ENCODE measurements at regions not wholly inside any gene's neighbourhood (a gene's known extent, or its start where the extent isn't known, plus 50 kb on each side); places are given as distances from the start of the nearest gene placed in this dataset.

DNA sequence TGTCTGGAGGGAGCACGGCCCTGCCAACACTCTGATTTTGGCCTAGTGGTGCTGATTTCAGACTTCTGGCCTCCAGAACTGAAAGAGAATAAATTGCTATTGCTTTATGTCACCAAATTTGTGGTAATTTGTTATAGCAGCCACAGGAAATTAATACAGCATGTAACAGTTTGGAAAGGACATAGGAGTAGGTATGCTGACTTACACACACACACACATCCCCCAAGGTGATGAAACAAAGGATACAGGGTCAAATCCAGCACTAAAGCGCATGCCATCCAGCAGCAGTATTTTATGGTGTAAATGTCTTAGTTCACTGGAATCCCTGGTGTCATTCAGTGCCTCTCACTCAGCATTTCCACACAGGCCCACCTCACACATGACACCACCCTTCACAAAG, 72.2 kb upstream of the MAN1A2 start:
- Histone ChIP-seq H3K4me1 (no peaks in the 10 kb centered on the region), H3K4me3 (no peak overlapping the region), H3K27me3 (no peaks in the 10 kb centered on the region), H3K27ac (no peak overlapping the region), H3K36me3 (no peaks in the 10 kb centered on the region), H3K9me3 (no peaks in the 10 kb centered on the region)
- WGBS: 70% methylated on average over 2 of the region's 2 CpGs
- TF ChIP-seq POLR2AphosphoS5 (IDR thresholded peaks at IDR 0.05) (no peak), POLR2A (IDR thresholded peaks at IDR 0.05) (no peak), EP300 (IDR thresholded peaks at IDR 0.05) (no peak)
- TF ChIP-seq, protein P1, sequence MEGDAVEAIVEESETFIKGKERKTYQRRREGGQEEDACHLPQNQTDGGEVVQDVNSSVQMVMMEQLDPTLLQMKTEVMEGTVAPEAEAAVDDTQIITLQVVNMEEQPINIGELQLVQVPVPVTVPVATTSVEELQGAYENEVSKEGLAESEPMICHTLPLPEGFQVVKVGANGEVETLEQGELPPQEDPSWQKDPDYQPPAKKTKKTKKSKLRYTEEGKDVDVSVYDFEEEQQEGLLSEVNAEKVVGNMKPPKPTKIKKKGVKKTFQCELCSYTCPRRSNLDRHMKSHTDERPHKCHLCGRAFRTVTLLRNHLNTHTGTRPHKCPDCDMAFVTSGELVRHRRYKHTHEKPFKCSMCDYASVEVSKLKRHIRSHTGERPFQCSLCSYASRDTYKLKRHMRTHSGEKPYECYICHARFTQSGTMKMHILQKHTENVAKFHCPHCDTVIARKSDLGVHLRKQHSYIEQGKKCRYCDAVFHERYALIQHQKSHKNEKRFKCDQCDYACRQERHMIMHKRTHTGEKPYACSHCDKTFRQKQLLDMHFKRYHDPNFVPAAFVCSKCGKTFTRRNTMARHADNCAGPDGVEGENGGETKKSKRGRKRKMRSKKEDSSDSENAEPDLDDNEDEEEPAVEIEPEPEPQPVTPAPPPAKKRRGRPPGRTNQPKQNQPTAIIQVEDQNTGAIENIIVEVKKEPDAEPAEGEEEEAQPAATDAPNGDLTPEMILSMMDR (IDR thresholded peaks at IDR 0.05): no peak
- DNase-seq (ENCODE audit: low spot score in 2 of 2): no peak

- no peaks in the 10 kb centered on the region for H3K36me3 ChIP-seq
- TF ChIP-seq POLR2A (IDR thresholded peaks at IDR 0.05) (no peak), POLR2AphosphoS5 (IDR thresholded peaks at IDR 0.05) (no peak), EP300 (IDR thresholded peaks at IDR 0.05) (no peak)
- TF ChIP-seq, protein P1 (IDR thresholded peaks at IDR 0.05): no peak
- no peak for DNase-seq (ENCODE audit: low spot score in 2 of 2)
- H3K27ac ChIP-seq: no peak overlapping the region
- no peaks in the 10 kb centered on the region for H3K9me3 ChIP-seq
- H3K27me3 ChIP-seq: no peaks in the 10 kb centered on the region
- no peaks in the 10 kb centered on the region for H3K4me1 ChIP-seq
- no peak overlapping the region for H3K4me3 ChIP-seq
Observed at GRCh38 chr1:117290890-117291289, 76.4 kb upstream of the MAN1A2 start.

- Histone ChIP-seq H3K36me3 (no peaks in the 10 kb centered on the region), H3K4me1 (no peaks in the 10 kb centered on the region), H3K4me3 (no peak overlapping the region), H3K27ac (no peak overlapping the region), H3K9me3 (no peaks in the 10 kb centered on the region), H3K27me3 (no peaks in the 10 kb centered on the region)
- WGBS: 87% methylated on average over 3 of the region's 3 CpGs
- TF ChIP-seq, protein P1 (IDR thresholded peaks at IDR 0.05): no peak
- no peak for TF ChIP-seq EP300 (IDR thresholded peaks at IDR 0.05)
- no peak for DNase-seq (ENCODE audit: low spot score in 2 of 2)
Observed at GRCh38 chr1:117289316-117289870, 77.9 kb upstream of the MAN1A2 start.

DNA sequence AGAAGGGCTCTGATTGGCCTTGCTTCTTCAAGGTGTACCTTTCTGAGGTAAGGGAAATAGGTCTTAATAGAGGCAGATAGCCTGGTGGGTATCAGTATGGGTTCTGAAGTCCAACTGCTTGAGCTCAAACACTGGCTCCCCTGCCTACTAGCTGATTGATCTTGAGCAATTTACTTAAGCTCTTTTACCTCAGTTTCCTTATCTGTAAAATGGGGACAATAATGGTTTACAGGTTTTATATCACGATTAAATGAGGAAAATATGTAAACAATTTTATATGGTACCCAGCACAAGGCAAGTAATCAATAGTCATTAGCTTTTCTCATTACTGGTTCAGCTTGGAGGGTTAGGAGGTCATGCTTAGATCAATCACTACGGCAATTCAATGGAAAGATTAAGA, 75.8 kb upstream of the VTCN1 start:
- TF ChIP-seq EP300 (IDR thresholded peaks at IDR 0.05) (no peak), POLR2AphosphoS5 (IDR thresholded peaks at IDR 0.05) (no peak), POLR2A (IDR thresholded peaks at IDR 0.05) (no peak)
- TF ChIP-seq, protein P1 (IDR thresholded peaks at IDR 0.05): no peak
- no peaks in the 10 kb centered on the region for H3K4me1 ChIP-seq

GRCh38 chr1:117286145-117286544, 75.4 kb upstream of the VTCN1 start:
- 21% methylated on average over 1 of the region's 1 CpG for WGBS
- H3K36me3 ChIP-seq: no peaks in the 10 kb centered on the region
- H3K9me3 ChIP-seq: no peaks in the 10 kb centered on the region

More for the DNA sequence above, 75.8 kb upstream of the VTCN1 start:
- Histone ChIP-seq H3K4me3 (no peak overlapping the region), H3K9me3 (no peaks in the 10 kb centered on the region), H3K27me3 (no peaks in the 10 kb centered on the region), H3K27ac (no peak overlapping the region), H3K36me3 (no peaks in the 10 kb centered on the region)
- no peak for DNase-seq (ENCODE audit: low spot score in 2 of 2)
- 93% methylated on average over 2 of the region's 2 CpGs for WGBS

More at GRCh38 chr1:117286145-117286544, 75.4 kb upstream of the VTCN1 start:
- H3K27ac ChIP-seq: no peak overlapping the region
- DNase-seq (ENCODE audit: low spot score in 2 of 2): no peak
- no peaks in the 10 kb centered on the region for H3K4me1 ChIP-seq
- no peaks in the 10 kb centered on the region for H3K27me3 ChIP-seq
- no peak for TF ChIP-seq EP300 (IDR thresholded peaks at IDR 0.05)
- no peak for TF ChIP-seq POLR2AphosphoS5 (IDR thresholded peaks at IDR 0.05)
- no peak overlapping the region for H3K4me3 ChIP-seq
